Glutamatergic neuron (in vitro differentiated cells): ENCODE measurements at regions not wholly inside any gene's neighbourhood (a gene's known extent, or its start where the extent isn't known, plus 50 kb on each side); places are given as distances from the start of the nearest gene placed in this dataset.

ENCODE experiments used
- DNase-seq: peaks from one replicate; pipeline ENCODE4 v3.0.0; 2022
- H3K27ac Mint-ChIP-seq: one replicate; pipeline ENCODE4 v1.8.0; 2020; ENCODE audit warnings: mild to moderate bottlenecking, mixed read lengths, inconsistent platforms; ENCODE audit not compliant: unreplicated experiment
- H3K27me3 Mint-ChIP-seq: one replicate; pipeline ENCODE4 v1.8.0; 2020; ENCODE audit warnings: mild to moderate bottlenecking, moderate library complexity, mixed read lengths, inconsistent platforms; ENCODE audit not compliant: unreplicated experiment
- H3K36me3 Mint-ChIP-seq: one replicate; pipeline ENCODE4 v1.8.0; 2020; ENCODE audit warnings: mild to moderate bottlenecking, mixed read lengths, inconsistent platforms; ENCODE audit not compliant: unreplicated experiment
- H3K4me1 Mint-ChIP-seq: one replicate; pipeline ENCODE4 v1.8.0; 2020; ENCODE audit warnings: mild to moderate bottlenecking, low read depth, mixed read lengths, inconsistent platforms; ENCODE audit not compliant: unreplicated experiment
- H3K4me3 Mint-ChIP-seq: one replicate; pipeline ENCODE4 v1.8.0; 2020; ENCODE audit warnings: mild to moderate bottlenecking, mixed read lengths, inconsistent platforms; ENCODE audit not compliant: unreplicated experiment
- H3K9me3 Mint-ChIP-seq: one replicate; pipeline ENCODE4 v1.8.0; 2020; ENCODE audit warnings: mild to moderate bottlenecking, moderate library complexity, mixed read lengths, inconsistent platforms; ENCODE audit not compliant: unreplicated experiment
- TF ChIP-seq, protein P1 (sequence below): fragments of 200-600 bp; sonication (generic); IDR thresholded peaks from one replicate; pipeline ENCODE4 v1.5.0; 2021; ENCODE audit not compliant: partially characterized antibody, unreplicated experiment

- Mint-ChIP-seq H3K27ac (no peak overlapping the region), H3K9me3 (peaks cover 4% of the 10 kb centered on the region), H3K36me3 (peaks cover 5% of the 10 kb centered on the region), H3K4me3 (no peak overlapping the region), H3K4me1 (no peaks in the 10 kb centered on the region), H3K27me3 (no peaks in the 10 kb centered on the region)
- TF ChIP-seq, protein P1, sequence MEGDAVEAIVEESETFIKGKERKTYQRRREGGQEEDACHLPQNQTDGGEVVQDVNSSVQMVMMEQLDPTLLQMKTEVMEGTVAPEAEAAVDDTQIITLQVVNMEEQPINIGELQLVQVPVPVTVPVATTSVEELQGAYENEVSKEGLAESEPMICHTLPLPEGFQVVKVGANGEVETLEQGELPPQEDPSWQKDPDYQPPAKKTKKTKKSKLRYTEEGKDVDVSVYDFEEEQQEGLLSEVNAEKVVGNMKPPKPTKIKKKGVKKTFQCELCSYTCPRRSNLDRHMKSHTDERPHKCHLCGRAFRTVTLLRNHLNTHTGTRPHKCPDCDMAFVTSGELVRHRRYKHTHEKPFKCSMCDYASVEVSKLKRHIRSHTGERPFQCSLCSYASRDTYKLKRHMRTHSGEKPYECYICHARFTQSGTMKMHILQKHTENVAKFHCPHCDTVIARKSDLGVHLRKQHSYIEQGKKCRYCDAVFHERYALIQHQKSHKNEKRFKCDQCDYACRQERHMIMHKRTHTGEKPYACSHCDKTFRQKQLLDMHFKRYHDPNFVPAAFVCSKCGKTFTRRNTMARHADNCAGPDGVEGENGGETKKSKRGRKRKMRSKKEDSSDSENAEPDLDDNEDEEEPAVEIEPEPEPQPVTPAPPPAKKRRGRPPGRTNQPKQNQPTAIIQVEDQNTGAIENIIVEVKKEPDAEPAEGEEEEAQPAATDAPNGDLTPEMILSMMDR = no peak
- no peak for DNase-seq
These were observed 125.2 kb upstream of the ELAC2 start for GRCh38 chr17:13143001-13143400.

DNA sequence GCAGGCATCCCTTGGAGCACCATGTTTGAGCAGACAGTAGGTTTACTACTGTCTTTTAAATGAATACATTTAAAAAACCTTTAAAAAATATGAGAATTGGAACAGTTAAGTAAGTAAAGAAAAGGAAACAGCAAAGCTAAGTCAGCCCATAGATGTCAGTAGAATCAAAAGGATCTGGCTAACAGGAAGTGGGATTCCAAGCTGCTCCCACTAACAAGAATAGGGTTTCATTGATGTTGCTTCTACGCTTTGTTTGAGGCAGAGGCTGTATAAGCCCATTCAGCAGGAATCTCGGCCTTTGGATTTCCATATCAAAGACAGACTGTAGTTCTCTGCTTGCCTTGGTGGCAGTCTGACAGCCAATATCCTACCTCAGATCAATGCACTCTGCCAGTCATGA lies 122.9 kb upstream of the ELAC2 start:
- Mint-ChIP-seq H3K4me3 (no peak overlapping the region), H3K27ac (no peak overlapping the region), H3K27me3 (no peaks in the 10 kb centered on the region), H3K36me3 (peaks cover 12% of the 10 kb centered on the region), H3K9me3 (peaks cover 4% of the 10 kb centered on the region), H3K4me1 (no peaks in the 10 kb centered on the region)
- DNase-seq = no peak
- TF ChIP-seq, protein P1 = no peak

DNA sequence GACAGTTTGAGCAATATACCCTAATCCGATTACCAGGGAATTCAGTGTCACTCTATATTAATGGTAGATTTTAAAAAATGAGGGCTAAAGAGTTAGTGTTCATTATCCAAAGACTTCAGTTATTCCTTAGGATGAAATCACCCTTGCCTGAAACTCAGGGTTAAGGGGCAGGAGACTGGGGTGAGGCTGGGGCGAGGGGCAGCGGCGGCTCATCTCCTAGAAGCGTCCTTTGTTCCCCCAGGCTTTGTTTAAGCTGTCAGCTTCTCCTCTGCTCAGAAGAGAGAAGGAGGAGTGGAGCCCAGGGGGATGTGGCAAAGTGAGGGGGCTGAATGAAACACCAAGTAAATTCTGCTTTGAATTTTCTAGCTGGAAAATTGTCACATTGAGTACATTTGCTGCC lies 117.7 kb upstream of the ELAC2 start:
- H3K9me3 Mint-ChIP-seq = peaks cover 5% of the 10 kb centered on the region
- peaks cover 4% of the 10 kb centered on the region for H3K4me1 Mint-ChIP-seq
- no peak overlapping the region for H3K4me3 Mint-ChIP-seq
- TF ChIP-seq, protein P1 = no peak
- peaks cover 2% of the 10 kb centered on the region for H3K27me3 Mint-ChIP-seq
- peaks cover 12% of the 10 kb centered on the region for H3K36me3 Mint-ChIP-seq
- H3K27ac Mint-ChIP-seq = no peak overlapping the region
- no peak for DNase-seq

DNA sequence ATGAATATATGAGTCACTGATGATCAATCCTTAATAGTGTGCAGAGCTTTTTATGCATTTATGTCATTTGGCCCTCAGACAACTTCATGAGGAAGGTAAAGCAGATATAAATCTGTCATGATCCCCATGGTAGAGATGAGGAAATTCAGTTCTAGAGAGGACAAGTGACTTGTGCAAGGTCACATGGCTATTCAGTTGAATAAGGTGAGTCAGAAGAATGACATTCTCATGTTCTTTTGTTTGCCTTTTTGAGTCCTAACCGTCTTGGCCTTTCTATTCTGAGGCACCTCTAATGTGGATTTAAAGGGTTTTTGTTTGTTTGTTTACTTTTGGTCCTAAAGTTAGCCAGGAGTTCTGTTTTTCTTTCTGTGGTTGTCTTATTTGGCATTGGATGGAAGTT lies 116.2 kb upstream of the ELAC2 start:
- H3K36me3 Mint-ChIP-seq = peaks cover 12% of the 10 kb centered on the region
- TF ChIP-seq, protein P1 = no peak
- H3K27me3 Mint-ChIP-seq = peaks cover 2% of the 10 kb centered on the region
- H3K4me1 Mint-ChIP-seq = peaks cover 4% of the 10 kb centered on the region
- peaks cover 1% of the 10 kb centered on the region for H3K9me3 Mint-ChIP-seq
- H3K27ac Mint-ChIP-seq = no peak overlapping the region
- H3K4me3 Mint-ChIP-seq = no peak overlapping the region
- DNase-seq = no peak

GRCh38 chr17:13131225-13131624 lies 113.4 kb upstream of the ELAC2 start:
- H3K36me3 Mint-ChIP-seq = no peaks in the 10 kb centered on the region
- TF ChIP-seq, protein P1 = no peak
- peaks cover 4% of the 10 kb centered on the region for H3K4me1 Mint-ChIP-seq
- no peak for DNase-seq
- peaks cover 2% of the 10 kb centered on the region for H3K27me3 Mint-ChIP-seq
- peaks cover 1% of the 10 kb centered on the region for H3K9me3 Mint-ChIP-seq
- H3K27ac Mint-ChIP-seq = no peak overlapping the region
- no peak overlapping the region for H3K4me3 Mint-ChIP-seq
